ENCODE measurements at regions not wholly inside any gene's neighbourhood (a gene's known extent, or its start where the extent isn't known, plus 50 kb on each side); places are given as distances from the start of the nearest gene placed in this dataset.

DNA sequence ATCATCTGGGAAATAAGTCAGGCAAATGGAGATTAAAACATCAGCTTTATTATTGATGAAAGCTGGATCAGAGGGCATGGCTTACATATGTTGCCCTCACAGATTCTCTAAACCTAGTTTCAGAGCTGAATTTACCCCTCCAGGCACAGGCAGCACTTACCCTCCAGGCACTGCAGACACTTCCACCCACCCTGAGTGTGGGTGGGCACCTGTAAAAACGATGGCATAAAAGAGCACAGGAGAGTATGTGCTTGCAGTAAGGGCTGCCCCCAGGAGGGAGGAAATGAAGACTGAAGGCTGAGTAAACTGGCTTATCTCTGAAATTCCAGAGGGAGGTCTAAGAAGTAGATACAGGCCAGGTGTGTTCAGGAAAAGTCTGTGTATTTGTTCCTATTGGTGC is 185.0 kb upstream of the HTR2A start:
- no peaks in the 10 kb centered on the region for H3K4me1 ChIP-seq (ENCODE audit: control insufficient read depth, extremely low read depth, insufficient read depth, low read length)
- H3K9me3 ChIP-seq (replicated peaks; ENCODE audit: control insufficient read depth, insufficient read depth, low read length) = peaks cover 2% of the 10 kb centered on the region
- no peaks in the 10 kb centered on the region for H3K79me2 ChIP-seq (ENCODE audit: control insufficient read depth, insufficient read depth, low read length)
- no peak overlapping the region for H3K4me3 ChIP-seq (replicated peaks in 1 of 3; ENCODE audit: insufficient read depth in 1 of 3, low read depth in 1 of 3, low read length in 3 of 3)
- H3K9me1 ChIP-seq (replicated peaks; ENCODE audit: control insufficient read depth, extremely low read depth, insufficient read depth, low read length) = no peaks in the 10 kb centered on the region
- TF ChIP-seq EZH2 (IDR thresholded peaks at IDR 0.05; ENCODE audit: borderline replicate concordance, low read depth, low read length, severe bottlenecking) (no peak), POLR2A (IDR thresholded peaks at IDR 0.05; ENCODE audit: low read depth, low read length) (no peak), GATA2 (IDR thresholded peaks at IDR 0.05; ENCODE audit: insufficient read depth, insufficient read length, low read depth, low read length) (no peak), MYC (IDR thresholded peaks at IDR 0.05; ENCODE audit: low read depth, low read length) (no peak), JUN (IDR thresholded peaks at IDR 0.05; ENCODE audit: borderline replicate concordance, insufficient read depth, insufficient read length, low read depth) (no peak), POLR2AphosphoS5 (IDR thresholded peaks at IDR 0.05; ENCODE audit: insufficient read depth, low read depth, low read length) (no peak), FOS (IDR thresholded peaks at IDR 0.05; ENCODE audit: borderline replicate concordance, insufficient read depth, low read length) (no peak)
- TF ChIP-seq, protein P1, sequence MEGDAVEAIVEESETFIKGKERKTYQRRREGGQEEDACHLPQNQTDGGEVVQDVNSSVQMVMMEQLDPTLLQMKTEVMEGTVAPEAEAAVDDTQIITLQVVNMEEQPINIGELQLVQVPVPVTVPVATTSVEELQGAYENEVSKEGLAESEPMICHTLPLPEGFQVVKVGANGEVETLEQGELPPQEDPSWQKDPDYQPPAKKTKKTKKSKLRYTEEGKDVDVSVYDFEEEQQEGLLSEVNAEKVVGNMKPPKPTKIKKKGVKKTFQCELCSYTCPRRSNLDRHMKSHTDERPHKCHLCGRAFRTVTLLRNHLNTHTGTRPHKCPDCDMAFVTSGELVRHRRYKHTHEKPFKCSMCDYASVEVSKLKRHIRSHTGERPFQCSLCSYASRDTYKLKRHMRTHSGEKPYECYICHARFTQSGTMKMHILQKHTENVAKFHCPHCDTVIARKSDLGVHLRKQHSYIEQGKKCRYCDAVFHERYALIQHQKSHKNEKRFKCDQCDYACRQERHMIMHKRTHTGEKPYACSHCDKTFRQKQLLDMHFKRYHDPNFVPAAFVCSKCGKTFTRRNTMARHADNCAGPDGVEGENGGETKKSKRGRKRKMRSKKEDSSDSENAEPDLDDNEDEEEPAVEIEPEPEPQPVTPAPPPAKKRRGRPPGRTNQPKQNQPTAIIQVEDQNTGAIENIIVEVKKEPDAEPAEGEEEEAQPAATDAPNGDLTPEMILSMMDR (IDR thresholded peaks at IDR 0.05; ENCODE audit: extremely low read depth in 1 of 2, insufficient read depth in 1 of 2, low read depth in 1 of 2, low read length in 2 of 2) = no peak
- TF ChIP-seq, protein P2, sequence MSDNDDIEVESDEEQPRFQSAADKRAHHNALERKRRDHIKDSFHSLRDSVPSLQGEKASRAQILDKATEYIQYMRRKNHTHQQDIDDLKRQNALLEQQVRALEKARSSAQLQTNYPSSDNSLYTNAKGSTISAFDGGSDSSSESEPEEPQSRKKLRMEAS (IDR thresholded peaks at IDR 0.05; ENCODE audit: insufficient read depth, insufficient read length) = no peak
- H3K4me2 ChIP-seq (ENCODE audit: insufficient read depth, low read length) = no peak overlapping the region
- dilution Hi-C loops (cut with MboI; ENCODE audit: extremely low pct_ligation_motif_present, low sequenced_read_pairs) = no loop called here
- ChIA-PET POLR2A (no interaction called here), CTCF (no interaction called here)
- no peaks in the 10 kb centered on the region for H4K20me1 ChIP-seq (replicated peaks; ENCODE audit: control insufficient read depth, extremely low read depth, insufficient read depth, low read length)
- no TSS peak for BruUV-seq (replicated peaks)
- FAIRE-seq = no peak
- H3K27ac ChIP-seq (ENCODE audit: insufficient read depth, low read depth, low read length) = no peak overlapping the region
- no peak for DNase-seq (ENCODE audit: low read depth, low spot score)
- H3K36me3 ChIP-seq (ENCODE audit: control insufficient read depth in 2 of 2, extremely low read depth in 1 of 2, insufficient read depth in 2 of 2, low read length in 2 of 2) = no peaks in the 10 kb centered on the region
- intact Hi-C loops (cut with micrococcal nuclease) = no loop called here
- no peaks in the 10 kb centered on the region for H3K27me3 ChIP-seq (ENCODE audit: control insufficient read depth in 2 of 2, insufficient read depth in 2 of 2, low read length in 2 of 2)
- no peak overlapping the region for H2AFZ ChIP-seq (ENCODE audit: low read depth, low read length)
- H3K9ac ChIP-seq (replicated peaks; ENCODE audit: extremely low read depth, insufficient read depth, low read length) = no peak overlapping the region
